ENCODE measurements at regions not wholly inside any gene's neighbourhood (a gene's known extent, or its start where the extent isn't known, plus 50 kb on each side); places are given as distances from the start of the nearest gene placed in this dataset.
"Not testable (repeated sequence)": the region's sequence is repeated elsewhere in the genome, so short reads cannot be mapped to it uniquely, and the experiment has no call there.

DNA sequence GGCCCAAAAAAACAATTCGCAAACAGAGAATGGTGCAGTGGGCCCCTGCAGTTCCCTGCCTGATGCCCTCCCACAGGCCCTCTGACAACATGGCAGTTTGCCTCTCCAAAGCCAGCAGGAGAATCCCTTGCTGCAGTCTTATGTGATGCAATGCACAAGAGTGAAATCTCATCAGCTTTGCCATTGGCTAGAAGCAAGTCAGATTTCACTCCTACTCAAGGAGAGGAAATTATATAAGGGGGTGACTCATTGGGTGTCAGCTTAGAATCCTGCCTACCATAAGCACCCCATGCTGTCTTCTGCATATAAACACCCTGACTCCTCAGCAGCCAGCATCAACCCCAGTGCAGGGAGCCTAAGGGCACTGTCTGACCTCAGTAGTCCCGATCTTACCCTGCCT is 157.3 kb upstream of the LDB2 start:
- DNase-seq: no peak

GRCh38 chr4:17045866-17046265 is 147.4 kb upstream of the LDB2 start:
- DNase-seq: no peak

DNA sequence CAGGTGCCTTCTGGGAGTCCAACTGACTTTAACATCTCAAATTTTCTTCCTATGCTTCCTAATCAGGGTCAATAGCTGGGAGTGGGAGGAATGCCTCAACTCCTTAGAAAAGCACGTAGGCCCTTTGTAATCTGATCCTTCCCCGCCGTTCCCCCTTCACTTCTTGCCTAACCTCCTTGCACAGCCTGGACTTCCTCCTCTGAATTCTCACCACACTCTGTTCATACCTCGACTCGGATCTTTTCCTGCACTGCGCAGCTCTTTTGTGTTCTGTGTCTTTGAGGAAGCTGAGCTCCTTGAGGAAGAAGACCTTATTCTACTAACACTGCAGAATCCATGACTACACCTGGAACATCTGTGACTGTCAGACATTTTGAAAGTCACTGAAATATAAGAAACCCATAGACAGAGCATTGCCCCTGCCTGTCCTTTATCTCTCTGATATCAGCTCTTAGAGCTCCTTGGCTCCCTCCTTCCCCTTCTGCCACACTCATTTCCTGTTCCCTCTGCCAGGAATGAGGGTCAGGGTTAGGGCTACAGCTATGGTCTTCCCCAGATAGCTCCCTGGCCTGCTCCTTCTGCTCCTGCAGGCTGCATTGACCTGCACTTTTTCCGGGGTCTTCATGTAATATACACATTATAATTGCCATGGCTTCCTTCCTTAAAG is 140.2 kb upstream of the LDB2 start:
- no peak for DNase-seq

DNA sequence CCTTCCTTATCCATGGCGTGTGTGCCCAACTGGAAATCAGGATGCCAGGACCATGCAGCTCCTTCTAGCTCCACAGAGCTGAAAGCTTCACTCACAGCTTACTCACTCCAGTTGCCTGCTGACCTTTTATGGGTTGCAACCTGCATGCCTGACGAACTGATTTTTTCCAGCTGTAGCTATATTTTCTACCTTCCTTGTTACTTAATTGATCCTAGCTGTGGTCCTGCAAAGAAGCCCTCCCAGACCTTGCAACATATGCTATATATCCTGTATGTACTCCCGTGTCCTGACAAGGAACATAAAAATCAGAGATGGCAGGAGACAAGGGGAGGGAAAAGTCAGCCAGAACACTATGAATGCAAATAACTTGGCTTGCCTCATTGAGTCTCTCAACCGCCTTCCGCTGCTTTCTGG is 135.3 kb upstream of the LDB2 start:
- no peak for DNase-seq

GRCh38 chr4:17033025-17033767 is 134.8 kb upstream of the LDB2 start:
- DNase-seq: no peak

- DNase-seq: no peak
Measured at GRCh38 chr4:17030543-17030942, 132.1 kb upstream of the LDB2 start.

DNA sequence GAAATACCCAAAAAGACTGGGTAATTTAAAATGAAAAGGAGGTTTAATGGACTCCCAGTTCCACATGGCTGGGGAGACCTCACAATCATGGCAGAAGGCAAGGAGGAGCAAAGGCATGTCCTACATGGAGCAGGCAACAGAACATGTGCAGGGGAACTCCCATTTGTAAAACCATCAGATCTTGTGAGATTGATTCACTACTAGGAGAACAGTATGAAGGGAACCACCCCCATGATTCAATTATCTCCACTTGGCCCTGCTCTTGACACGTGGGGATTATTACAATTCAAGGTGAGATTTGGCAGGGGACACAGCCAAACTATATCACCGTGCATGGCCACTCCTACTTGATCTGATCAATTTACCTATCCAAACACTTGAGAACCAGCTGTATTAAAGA is 131.5 kb upstream of the LDB2 start:
- DNase-seq: no peak

DNA sequence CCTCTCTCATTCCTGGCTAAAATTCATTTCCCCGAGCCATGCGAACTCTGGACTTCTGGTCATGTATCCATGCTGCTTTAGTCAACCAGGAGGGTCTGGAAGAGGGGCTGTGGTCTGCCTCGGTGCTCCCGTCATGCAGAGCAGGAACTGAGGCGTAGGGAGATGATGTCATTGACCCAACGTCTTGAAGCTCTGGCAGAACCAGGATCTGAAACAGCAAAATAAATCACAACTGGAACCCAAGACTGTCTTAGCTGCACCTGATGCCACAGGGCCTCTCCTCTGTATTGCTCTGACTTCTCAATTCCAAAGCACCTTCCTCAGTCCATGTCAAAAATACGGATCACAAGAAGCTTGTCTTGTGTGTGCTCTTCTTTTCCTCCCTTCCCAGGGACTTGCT is 131.0 kb upstream of the LDB2 start:
- DNase-seq: no peak

DNA sequence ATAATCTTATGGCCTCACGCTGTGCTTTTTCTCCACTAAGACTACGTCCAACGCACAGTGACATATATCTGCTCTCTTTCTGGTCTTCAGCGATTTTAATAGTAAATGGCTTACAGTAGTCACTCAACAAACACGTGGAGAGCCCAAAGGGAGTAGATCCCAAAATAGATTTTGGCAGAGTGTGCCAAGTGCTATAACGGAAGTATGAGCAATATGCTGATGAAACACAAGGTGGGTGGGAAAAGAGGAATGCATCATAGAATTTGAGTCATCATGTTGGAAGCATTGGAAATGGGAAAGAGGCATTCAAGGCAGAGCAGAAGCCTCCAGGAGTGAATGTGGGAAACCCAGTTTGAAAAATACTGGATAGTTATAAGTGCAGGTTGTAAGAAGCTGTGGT is 129.1 kb upstream of the LDB2 start:
- no peak for DNase-seq

- DNase-seq: no peak
Measured at GRCh38 chr4:17024425-17024824, 126.0 kb upstream of the LDB2 start.

DNA sequence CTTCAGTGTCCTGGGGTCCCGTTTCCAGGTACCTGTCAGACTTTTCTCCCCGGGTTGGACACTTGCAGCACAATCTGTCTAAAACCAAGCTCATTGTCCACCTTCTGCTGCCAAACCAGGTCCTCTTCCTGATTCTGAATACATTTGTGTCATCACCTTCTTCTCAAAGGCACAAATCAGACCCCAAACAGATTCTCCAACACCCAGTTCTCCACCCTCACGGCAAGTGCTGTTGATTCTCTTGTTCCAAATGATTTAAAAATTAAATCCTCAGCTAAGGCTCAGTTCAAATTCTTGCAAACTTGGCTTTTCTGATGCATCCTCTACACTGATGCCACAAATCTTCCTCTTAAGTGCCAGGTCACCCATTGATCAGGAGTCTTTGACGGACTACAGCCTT is 122.5 kb upstream of the LDB2 start:
- no peak for DNase-seq

DNA sequence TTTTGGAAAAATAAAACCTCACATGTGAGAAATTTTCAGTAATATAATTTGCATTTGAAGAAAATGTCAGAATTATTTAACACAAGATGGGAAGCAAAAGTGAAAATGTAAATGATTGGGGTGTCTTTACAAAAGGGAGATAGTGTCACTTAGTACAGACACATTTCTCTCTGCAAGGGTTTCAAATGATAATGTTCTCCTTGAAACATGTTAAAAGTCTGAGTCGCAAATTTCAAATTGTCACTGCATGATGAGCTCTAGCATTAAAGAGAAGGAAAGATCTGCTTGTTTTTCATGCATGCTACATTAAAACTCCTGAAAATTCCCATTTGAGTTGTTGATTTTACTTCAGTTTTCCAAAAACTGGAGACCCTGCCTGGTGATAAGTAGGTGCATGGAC is 122.0 kb upstream of the LDB2 start:
- DNase-seq: no peak

DNA sequence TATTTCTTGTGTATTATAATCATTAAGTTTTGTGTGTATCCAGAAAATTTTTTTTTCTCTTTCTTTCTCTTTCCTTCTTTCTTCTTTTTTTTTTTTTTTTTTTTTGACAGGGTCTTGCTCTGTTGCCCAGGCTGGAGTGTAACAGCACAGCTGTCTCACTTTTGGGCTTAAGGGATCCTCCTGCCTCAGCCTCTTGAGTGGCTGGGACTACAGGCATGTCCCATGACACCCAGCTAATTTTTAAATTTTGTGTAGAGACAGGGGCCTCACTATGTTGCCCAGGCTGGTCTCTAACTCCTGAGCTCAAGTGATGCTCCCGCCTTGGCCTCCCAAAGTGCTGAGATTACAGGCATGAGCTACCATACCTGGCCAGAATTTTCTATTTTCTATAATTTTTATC is 120.2 kb upstream of the LDB2 start:
- not testable (repeated sequence) for DNase-seq

DNA sequence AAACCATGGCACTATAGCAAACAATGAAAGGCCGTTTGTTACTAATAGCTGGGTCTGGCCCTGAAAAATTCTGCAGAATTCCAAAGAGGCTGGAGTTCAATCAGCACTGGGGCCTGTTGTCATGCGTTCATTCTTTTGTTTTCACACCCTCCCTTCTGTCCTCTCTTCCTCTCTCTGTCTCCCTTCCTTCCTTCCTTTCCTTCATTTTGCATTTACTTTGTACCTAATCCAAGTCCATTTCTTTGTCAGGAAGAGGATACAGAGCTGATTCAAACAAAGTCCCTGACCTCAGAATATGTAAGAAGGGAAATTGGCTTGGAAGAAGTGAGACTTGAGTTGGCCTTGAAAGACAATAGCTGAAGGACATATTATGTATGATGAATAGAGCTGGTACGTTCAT is 119.6 kb upstream of the LDB2 start:
- no peak for DNase-seq

DNA sequence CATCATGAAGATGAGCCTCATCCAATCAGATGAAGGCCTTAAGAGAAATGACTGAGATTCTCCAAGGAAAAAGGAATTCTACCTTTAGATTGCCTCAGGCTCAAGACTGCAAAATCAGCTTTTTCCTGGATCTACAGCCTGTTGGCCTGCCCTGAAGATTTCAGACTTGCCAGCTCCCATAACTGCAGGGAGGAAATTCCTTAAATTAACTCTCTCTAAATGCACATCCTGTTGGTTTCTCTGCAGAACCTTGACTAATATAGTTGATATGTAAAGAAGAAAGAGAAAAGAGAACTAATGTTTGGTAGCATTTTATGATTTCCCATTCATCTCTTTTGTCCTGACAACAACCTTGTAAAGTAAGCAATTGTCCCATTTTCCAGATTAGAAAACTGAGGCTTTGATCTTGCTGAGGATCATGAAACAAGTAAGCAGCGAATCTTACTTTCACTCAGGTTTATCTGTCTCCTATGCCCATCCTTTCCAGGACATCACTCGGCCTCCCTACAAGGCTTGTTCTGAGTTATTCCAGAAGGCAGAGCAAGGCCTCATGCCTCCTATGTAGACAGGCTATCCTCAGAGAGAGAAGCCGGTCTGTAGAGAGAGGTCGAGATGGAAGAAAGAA is 115.0 kb upstream of the LDB2 start:
- DNase-seq: no peak

GRCh38 chr4:17012451-17012850 is 114.0 kb upstream of the LDB2 start:
- no peak for DNase-seq

DNA sequence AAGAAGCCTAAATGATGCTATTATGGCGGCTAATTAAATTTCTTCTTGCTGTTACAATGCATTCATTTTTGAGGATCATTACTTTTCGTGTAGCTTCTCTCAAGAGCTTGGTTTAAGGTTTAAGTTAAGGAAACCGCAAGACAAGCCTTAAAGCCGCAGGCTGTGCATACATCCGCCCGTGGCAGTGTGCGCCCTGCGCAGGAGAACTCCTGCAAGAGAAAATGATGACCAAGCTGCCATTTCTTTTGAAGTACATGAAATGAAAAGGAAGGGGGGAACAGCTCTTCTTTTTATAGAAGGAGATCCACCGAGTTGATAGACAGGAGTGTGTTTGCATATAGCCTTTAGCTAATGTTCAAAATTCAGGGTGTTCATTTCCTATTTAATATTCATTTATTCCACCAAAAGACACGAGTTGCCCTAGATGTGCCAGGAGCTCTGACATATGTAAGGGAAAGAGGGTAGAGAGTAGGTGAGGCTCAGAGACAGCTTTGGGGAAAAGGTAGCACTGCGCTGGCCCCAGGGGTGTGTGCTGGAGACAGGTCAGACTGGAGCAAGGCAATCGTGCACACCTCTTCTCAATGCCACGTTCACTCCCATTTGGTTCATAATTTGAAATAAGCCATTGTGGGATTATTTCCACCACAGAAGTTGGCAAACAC is 112.1 kb upstream of the LDB2 start:
- no peak for DNase-seq

- no peak for DNase-seq
Measured at GRCh38 chr4:17009871-17010367, 111.5 kb upstream of the LDB2 start.

GRCh38 chr4:17008834-17009345 is 110.4 kb upstream of the LDB2 start:
- no peak for DNase-seq

DNA sequence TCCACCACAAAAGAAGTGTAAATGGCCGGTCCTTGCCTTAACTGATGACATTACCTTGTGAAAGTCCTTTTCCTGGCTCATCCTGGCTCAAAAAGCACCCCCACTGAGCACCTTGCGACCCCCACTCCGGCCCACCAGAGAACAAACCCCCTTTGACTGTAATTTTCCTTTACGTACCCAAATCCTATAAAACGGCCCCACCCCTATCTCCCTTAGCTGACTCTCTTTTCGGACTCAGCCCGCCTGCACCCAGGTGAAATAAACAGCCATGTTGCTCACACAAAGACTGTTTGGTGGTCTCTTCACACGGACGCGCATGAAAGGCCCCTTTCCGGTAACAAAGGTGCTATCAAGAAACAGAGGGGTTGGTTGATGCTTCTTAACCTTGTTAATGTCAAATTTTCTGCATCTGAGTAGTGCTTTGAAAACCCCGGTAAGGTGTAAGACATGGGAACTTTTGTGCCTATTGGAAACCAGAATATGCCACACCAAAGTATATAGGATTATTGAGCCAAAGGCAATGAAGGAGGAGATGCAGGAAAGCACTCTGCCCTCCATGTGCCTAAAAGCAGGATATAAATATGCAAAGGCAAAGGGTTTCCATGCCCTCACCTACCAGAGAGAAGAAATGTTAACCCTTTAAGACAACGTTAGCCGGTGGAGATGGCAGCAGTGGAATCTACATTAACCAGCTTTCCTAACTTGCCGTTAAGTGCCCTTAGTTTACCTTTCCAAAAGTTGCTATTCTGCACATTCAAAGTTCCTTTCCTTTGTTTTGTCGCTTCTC is 105.4 kb upstream of the LDB2 start:
- not testable (repeated sequence) for DNase-seq

DNA sequence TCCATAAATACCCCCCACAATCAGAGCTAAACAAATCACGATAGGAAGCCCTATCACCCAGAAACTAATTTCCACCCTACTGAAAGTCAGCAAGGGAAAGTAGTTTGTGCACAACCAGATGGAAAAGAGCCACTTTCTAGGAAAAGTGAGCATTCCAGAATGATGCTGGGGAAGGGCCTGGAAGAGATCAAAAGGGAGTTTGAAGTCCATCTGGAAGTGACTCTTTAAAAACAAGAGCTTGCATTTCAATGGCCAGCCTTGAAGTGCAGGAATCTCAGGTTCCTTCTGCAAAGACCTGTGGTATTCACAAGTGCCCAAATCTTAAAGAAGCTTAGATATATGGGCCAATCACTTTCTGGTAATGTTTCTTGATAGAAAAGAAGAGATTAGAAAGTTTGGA is 97.0 kb upstream of the LDB2 start:
- DNase-seq: no peak
